ENCODE measurements at regions not wholly inside any gene's neighbourhood (a gene's known extent, or its start where the extent isn't known, plus 50 kb on each side); places are given as distances from the start of the nearest gene placed in this dataset.

DNA sequence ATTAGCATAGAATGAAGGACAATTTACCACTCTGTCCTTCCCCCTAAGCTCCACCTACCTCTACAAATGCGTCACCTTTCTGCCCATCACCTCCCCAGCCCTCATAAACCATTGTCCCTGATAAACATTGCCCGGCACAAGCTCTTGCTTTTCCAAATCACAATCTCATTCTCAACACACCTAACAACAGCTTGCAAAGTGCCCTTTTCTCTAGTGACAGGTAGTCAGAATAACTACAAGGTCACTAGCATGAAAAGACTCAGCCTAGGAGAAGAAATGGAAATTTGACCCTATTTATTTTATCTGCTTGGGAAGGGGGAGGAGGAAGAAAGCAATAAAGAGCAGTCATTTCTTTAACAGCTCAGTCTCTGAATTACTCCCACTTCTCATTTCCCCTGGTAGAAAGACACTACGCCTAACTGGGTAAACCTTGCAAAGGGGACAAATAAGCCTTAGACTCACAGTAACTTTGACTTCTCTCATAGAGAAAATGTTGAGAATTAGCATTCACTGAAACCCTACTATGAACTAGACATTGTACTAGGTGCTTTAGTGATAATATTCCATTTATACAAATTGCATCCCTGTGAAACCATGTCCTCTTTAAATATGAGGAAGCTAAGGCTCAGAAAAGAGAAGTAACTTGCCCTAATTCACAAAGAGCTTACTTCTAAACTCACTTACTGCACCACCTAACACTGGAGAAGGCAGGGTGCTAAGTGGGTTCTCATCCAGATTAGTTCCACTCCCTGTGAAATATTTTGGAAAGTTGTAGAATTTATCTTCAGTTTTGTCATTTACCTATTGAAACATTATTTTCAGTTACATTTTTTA lies 116.2 kb upstream of the FNDC3A start:
- no peak overlapping the region for H3K4me3 ChIP-seq (ENCODE audit: control insufficient read depth, low read depth, low read length)
- no peak for DNase-seq (ENCODE audit: low read depth)
- TF ChIP-seq, protein P1, sequence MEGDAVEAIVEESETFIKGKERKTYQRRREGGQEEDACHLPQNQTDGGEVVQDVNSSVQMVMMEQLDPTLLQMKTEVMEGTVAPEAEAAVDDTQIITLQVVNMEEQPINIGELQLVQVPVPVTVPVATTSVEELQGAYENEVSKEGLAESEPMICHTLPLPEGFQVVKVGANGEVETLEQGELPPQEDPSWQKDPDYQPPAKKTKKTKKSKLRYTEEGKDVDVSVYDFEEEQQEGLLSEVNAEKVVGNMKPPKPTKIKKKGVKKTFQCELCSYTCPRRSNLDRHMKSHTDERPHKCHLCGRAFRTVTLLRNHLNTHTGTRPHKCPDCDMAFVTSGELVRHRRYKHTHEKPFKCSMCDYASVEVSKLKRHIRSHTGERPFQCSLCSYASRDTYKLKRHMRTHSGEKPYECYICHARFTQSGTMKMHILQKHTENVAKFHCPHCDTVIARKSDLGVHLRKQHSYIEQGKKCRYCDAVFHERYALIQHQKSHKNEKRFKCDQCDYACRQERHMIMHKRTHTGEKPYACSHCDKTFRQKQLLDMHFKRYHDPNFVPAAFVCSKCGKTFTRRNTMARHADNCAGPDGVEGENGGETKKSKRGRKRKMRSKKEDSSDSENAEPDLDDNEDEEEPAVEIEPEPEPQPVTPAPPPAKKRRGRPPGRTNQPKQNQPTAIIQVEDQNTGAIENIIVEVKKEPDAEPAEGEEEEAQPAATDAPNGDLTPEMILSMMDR (conservative IDR thresholded peaks at IDR 0.05; ENCODE audit: control insufficient read depth, insufficient read depth, low read depth, low read length) = no peak

DNA sequence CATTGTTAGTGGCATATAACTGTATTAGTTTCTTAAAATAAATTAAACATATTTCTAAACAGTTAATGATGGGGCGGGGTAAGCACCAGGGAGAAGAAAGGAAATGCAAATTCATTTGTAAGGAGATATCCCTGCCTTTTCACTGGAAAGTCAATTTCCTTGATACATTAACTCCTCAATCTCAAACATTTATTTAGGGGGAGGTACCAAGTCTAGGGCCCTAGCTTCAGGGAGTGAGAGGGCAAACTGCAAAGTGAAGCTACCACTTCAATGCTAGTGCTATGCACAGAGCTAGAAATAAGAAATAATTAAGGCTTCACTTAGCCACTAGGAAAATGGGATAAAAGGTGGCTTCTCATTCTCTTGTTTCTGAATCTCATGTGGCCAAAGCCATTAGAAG lies 115.3 kb upstream of the FNDC3A start:
- DNase-seq (ENCODE audit: low read depth) = no peak
- TF ChIP-seq, protein P1 (conservative IDR thresholded peaks at IDR 0.05; ENCODE audit: control insufficient read depth, insufficient read depth, low read depth, low read length) = no peak
- no peak overlapping the region for H3K4me3 ChIP-seq (ENCODE audit: control insufficient read depth, low read depth, low read length)

- no peak for DNase-seq (ENCODE audit: low read depth)
- no peak overlapping the region for H3K4me3 ChIP-seq (ENCODE audit: control insufficient read depth, low read depth, low read length)
- TF ChIP-seq, protein P1 (conservative IDR thresholded peaks at IDR 0.05; ENCODE audit: control insufficient read depth, insufficient read depth, low read depth, low read length) = no peak
Observed at GRCh38 chr13:48862572-48862971, 113.1 kb upstream of the FNDC3A start.

GRCh38 chr13:48864100-48864499 lies 111.6 kb upstream of the FNDC3A start:
- no peak overlapping the region for H3K4me3 ChIP-seq (ENCODE audit: control insufficient read depth, low read depth, low read length)
- TF ChIP-seq, protein P1 (conservative IDR thresholded peaks at IDR 0.05; ENCODE audit: control insufficient read depth, insufficient read depth, low read depth, low read length) = no peak

GRCh38 chr13:48866249-48866648 lies 109.5 kb upstream of the FNDC3A start:
- TF ChIP-seq, protein P1 (conservative IDR thresholded peaks at IDR 0.05; ENCODE audit: control insufficient read depth, insufficient read depth, low read depth, low read length) = no peak
- DNase-seq (ENCODE audit: low read depth) = no peak
- H3K4me3 ChIP-seq (ENCODE audit: control insufficient read depth, low read depth, low read length) = no peak overlapping the region

More at GRCh38 chr13:48864100-48864499, 111.6 kb upstream of the FNDC3A start:
- no peak for DNase-seq (ENCODE audit: low read depth)

- H3K4me3 ChIP-seq (ENCODE audit: control insufficient read depth, low read depth, low read length) = no peak overlapping the region
- DNase-seq (ENCODE audit: low read depth) = no peak
- TF ChIP-seq, protein P1 (conservative IDR thresholded peaks at IDR 0.05; ENCODE audit: control insufficient read depth, insufficient read depth, low read depth, low read length) = no peak
Observed at GRCh38 chr13:48873081-48873480, 102.6 kb upstream of the FNDC3A start.

Measured in fibroblast of mammary gland (primary cell).